Activated T-helper 1 cell treated with anti-CD3 and anti-CD28 coated beads, Interleukin-2, amount 50 U/mL, for 16 hours (primary cell): ENCODE measurements at regions not wholly inside any gene's neighbourhood (a gene's known extent, or its start where the extent isn't known, plus 50 kb on each side); places are given as distances from the start of the nearest gene placed in this dataset.
"Not testable (repeated sequence)": the region's sequence is repeated elsewhere in the genome, so short reads cannot be mapped to it uniquely, and the experiment has no call there.

Source experiments
- DNase-seq, 2 donors: peaks; one replicate each; pipeline ENCODE4 v3.0.0-alpha.2; 2020; ENCODE audit warnings: low read depth in 1 of 2, low spot score in 1 of 2

DNA sequence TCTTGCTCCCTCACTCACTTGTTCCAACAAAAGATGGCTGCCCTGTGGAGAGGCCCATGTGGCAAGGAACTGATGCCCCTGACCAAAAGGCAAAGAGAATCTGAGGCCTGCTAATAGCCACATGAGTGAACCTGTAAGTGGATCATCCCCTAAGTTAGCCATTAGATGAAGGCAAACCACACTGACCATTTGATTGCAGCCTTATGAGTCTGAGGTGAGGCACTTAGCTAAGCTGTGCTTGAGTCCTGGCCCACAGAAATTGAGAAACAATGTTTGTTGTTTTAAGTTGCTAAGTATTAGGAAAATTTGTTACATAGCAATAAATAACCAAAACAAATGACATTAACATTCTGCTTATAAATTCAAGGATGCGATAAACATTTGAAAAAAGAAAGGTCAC, 100.1 kb upstream of the BET1 start:
- no peak for DNase-seq

DNA sequence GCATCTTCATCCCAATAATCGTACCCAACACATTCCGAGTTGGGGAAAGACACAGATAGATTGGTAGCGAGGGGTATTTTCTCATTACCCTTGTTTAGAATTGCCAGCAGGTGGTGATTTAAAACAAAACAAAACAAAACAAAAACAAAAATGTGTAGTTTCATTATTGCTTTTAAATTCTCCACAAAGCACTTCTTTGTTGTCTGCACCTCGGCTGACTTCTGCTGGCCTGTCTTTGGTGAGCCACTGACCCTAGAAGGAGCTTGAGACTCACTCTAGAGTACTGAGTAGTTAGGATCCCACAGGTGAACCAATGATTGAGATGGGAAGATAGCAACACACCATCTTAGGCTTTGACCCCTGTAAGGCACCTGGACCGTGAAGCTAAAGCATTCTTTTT, 105.4 kb upstream of the BET1 start:
- DNase-seq, result no peak

DNA sequence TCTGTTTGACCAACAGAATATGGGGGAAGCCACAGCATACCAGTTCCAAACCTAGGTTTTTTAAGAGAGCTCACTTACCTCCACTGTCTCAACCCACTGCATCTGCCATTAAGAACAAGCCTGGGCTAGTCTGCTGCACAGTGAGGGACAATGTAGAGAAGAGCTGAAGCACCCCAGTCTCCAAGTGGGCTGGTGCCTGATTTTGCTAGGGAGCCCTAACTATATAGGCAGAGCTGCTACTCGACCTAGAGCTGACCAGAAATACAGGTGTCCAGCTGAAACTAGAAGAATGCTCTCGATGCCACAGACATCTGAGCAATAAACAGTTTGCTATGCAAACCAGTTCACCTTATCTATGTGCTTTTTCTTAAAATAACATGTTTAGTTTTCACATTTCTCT, 106.9 kb upstream of the BET1 start:
- no peak for DNase-seq

DNA sequence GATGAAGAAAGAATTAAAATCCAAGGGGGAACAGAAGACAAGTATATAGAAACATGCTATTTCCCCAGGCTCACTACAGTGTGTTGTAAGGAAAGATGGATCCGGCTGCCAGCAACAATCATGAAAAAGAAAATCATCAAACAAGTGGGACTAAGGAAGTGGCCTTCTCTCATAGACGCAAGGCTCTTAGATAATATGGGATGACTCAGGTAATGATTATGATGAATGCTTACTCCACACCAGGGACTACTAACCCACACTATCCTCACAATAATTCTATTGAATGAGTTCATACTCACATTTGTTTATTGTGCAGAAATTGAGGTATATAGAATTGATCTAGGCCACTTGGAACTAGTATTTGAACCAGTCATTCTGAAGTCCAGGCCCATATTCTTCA, 111.2 kb upstream of the BET1 start:
- DNase-seq, result no peak

DNA sequence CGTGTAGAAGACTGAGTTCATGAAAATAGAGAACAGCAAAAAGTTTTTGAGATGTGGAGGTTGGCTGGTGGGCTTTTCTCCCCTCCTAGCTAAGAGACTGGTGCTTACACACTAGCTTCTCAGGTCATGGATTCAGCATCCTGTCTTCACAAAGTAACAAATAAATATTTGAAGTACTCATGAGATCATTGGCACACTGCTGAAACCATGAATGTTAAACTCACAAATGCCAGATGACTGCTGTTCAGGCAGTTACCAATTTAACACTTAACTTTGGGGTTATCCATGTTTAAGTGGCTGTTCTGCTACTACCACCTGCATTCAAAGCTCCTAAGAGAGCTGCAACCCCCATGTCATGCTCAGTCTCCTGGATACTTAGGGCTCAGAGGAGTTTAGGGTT, 119.0 kb upstream of the BET1 start:
- no peak for DNase-seq

DNA sequence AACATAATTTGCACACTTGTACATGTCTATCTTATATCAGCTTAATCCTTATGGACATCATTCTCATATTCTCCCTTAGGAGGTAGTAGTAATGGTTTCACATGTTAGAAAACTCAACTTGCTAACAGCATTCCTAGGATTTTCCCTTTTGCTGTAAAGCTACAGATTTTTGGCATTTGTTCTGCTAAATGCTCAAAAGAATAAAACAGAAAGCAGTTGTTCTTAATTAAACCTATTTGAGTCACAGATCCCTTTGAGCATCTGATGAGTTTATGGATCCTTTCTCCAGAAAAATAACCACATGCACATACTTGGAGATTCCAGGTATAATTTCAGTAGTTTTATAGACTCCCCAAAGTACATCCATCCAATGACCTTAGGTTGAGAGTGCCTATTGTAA, 122.9 kb upstream of the BET1 start:
- no peak for DNase-seq

DNA sequence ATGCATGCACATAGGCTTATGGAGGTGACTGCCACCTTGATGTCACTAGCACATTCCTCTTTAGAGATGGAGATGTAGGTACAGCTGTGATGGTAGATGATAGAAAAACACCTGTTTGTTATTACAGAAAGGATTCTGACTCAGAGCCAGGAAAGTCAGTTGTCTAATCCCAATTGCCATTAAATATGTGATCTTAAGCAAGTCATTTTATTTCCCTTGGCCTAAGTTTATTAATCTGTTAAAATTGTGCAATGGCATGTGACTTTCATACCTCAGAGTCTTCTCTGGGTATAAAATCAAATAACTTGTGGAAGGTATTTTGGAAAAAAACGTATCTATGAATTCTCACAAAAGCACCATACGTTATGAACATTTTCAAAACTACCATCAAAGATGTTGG, 123.9 kb upstream of the BET1 start:
- no peak for DNase-seq

DNA sequence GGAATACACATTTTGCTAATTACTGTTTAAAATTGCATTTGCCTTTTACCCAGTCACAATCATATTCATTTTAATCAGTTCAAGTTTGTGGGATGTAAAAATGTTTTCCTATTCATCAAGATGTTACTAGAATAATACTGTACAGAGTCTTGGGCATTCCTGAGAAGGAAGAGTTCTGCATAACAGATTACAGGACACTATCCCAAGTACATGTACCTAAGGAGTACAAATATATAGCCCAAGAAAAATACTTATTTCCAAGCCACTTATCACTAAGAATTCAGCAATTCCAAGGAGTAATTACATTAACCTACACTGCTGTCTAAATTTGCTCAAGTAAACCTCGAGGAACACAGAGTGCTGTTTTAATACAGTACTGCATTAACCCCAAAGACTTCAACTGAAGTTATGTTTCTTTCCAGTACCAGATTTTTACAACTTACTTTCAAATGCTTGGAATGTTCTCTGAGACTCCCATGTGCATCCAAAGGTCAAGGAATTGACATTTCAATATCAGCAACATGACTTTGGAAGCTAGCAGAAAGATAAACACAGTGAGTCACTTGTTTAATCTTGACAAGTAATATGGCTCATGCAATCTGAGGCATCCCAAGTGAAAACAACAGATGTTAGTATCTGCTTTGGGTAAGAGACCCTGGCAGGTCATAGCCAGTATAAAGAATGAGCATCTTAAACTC, 125.4 kb upstream of the BET1 start:
- no peak for DNase-seq

DNA sequence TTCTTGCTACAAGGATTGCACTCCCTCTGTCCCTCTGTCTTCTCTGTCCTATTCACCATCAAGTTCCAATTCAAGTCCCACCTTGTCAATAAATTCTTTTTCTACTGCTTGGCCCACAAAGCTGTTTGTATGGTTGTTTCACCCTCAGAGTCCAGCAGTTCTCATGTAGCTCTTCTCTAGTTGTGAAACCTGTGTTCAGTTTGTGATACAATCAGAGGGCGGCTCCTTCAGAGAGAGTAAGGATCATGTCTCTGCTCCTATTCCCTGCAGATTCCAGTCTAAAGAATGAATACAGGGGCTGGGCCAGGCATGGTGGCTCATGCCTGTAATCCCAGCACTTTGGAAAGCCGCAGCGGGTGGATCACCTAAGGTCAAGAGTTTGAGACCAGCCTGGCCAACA, 126.6 kb upstream of the BET1 start:
- DNase-seq, result no peak

DNA sequence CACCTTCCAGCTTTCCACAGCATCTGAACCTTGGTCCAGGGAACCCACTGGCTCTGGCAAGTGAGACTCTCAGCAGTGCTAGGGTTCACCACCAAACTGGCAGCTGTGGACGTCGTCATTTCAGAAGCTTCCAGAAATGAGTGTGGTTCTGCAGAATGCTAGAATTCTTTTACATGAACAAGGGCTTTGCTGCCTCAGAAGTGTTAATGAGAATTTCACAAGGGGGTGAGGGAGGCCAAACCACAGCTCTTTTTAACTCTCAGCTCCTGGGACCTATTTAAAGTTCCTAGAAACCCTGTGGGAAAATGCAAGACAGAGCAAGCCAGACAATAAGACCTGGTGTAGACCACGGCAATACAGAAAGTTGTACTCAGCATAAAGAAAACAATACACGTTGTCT, 129.3 kb upstream of the BET1 start:
- DNase-seq, result no peak

DNA sequence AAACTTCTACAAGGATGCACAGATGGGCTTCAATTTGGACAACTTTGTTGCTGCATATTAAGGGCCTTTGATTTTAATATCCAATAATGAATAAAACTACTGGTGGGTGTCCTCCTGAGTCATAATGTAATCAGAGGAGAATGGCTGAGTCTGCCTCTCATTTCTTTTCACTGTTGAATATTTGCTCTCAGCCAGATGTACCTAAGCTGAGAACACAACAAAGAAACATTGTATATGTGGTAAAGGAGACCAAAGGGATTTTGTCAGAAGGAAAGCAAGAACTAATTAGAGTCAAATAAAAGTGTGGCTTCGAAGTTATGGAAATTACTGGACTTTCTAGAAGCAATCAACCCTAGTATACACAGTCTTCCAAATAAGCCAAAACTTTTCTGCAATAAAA, 131.0 kb upstream of the BET1 start:
- DNase-seq, result no peak

DNA sequence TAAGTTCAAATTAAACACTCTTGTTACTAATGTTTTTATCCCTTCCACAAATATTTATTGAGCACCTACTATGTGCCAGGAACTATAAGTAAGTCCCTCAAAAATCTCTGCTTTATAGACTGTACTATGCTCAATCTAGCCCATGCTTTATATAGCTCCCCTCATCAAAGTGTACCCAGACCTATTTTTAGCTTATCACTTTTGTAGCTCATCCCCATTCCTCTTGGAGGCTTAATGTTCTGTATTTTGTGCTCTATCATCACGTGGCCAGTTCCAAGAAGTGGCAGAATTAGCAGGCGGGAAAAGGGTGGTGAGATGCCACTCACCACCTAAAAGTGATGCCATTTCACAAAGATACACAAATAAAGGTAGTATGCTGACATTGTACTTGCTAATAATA, 138.1 kb upstream of the BET1 start:
- DNase-seq, result no peak

DNA sequence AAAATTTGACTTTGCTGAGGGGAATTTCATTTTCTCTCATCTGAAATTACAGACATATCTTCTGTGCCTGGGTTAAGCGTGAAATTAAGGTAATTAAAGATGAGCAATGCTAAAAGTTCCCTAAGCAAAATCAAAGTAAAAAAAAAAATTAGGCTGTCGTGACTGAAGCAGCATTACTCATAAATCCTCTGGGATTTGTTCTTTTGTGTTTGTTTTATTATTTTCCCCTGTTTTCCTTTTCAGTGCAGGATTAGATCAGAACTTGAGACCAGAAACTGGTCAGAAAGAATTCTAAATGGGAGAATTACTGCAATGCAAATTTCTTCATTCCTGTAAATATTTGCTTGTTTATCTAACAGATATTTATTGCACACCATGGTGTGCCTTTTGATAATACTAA, 141.4 kb upstream of the BET1 start:
- DNase-seq, result no peak

DNA sequence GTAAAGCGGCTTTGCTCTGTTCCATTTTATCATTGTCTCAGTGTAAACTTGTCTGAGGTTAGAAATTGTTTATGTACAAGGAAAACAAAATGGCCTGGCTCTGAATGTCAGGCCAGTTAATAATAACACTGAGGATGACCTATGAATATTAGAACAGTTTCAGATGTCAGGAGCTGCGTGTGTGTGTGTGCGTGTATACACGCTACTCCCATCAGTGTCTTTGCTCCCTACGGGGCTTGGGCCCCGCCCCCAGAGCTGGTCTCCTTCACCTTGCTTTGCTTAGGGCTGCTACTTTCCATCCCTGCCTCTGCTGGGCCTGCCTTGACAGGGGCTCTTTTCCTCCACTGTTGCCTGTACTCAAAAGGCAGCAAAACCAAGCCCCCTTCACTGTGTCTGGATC, 142.3 kb upstream of the BET1 start:
- DNase-seq, result no peak

DNA sequence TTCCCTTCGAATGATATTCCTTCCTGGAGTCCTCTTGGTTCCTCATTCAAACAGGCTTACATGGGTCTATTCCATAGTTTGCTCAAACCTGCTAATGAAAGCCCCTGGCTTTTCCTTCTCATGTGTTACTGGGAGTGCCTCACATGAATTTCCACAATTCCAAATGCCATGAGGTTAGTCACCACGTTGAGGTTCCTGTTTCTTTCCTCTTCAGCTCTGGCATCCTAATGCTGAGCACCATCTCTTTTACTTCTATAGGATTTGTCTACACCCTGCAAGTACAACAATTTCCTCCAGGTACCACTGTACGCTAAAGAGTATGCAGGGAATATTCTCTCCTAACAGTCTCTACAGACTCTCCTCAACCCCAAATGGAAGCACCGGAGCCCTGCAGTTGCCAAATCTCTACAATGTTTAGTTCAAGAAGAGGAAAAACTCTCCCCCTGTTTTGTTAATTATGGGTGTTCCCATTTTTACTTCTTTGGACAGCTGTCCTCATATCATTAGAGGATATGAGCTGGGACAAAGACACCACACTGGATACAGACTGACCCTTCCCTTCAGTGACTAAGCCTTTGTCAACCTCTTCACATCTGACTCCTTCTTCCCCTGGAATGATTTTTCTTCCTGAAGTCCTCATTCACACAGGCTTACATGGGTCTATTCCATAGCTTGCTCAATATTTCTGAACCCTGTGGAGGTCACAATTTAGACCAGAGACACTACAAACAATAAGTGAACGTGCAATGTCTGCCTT, 145.8 kb upstream of the BET1 start:
- DNase-seq, result no peak

DNA sequence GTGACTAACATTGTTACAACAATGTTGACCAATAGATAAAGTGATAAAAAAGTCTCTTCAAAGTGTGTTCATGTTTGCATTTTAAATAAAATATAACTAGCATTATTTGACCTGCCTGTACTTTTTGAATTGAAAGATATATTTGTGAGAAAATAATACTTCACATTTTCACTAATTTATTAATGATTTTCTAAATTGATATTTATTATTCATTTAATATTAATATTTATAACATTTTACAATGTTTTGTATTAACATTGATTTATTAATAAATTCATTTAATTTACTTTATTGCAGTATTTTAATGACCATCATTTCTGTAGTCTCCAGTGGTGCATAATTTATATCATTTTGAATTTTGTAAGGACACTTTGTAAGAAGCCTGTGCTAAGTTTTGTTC, 150.0 kb upstream of the BET1 start:
- DNase-seq, result no peak

DNA sequence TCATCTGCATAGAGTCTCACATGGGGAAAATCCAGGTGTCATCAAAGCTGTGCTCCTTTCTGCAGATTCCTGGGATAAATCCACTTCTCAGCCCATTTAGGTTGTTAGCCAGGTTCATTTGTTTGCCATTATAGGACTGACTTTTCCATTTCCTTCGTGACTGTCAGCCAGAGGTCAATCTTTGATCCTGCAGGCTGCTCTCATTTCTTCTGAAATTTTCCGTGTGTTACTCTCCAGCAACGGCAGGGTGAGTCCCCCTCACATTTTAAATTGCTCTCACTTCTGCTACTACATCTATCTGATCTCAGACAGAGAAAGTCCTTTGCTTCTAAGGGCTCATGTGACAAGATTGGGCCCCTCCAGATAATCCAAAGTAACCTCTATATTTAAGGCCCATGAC, 150.7 kb upstream of the BET1 start:
- no peak for DNase-seq

DNA sequence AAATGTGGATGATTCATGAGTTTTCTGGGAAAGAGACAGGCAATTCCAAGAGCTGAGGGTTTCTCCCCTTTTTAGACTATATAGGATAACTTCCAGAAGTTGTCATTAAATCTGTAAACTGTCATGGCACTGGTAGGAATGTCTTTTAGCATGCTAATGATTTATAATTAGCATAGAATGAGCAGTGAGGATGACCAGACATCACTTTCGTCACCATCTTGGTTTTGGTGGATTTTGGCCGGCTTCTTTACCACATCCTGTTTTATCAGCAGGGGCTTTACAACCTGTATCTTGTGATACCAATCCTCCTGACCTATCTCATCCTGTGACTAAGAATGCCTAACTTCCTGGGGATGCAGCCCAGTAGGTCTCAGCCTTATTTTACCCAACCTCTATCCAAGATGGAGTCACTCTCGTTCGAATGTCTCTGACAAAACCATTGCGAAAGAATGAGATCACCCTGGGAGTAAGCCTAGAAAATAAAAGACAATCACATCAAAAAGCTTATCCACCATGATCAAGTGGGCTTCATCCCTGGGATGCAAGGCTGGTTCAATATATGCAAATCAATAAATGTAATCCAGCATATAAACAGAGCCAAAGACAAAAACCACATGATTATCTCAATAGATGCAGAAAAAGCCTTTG, 153.6 kb upstream of the BET1 start:
- not testable (repeated sequence) for DNase-seq

DNA sequence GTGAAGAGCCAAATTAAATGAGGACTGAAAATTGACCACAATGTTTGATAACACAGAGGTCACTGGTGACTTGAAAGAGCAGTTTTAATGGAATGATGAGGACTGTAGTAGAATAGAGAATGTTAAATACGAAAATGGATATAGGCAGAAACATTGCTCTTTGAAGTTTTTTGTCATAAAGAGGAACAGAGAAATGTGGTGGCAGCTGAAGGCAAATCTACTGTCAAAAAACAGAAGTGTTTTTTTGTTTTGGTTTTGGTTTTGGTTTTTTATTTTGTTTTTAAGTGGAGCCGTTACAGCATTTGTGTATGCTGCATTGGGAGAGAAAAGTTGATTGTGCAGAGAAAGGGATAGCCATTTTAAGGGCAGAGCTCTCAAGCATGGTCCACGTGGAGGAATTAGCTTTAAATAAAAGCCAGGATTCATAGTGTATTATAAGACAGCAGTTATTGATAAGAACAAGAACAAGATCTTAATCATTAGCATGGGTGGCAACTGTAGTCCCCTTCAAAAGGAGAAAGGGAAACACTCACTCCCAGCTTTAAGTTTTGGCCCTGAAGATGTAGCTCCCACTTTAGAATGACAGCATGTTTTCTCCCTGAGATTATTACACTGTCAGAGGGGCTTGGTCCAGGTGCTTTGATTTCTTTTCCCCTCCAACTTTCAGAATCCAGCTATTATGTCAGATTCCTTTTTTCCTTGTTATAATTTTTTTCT, 156.7 kb upstream of the BET1 start:
- no peak for DNase-seq

DNA sequence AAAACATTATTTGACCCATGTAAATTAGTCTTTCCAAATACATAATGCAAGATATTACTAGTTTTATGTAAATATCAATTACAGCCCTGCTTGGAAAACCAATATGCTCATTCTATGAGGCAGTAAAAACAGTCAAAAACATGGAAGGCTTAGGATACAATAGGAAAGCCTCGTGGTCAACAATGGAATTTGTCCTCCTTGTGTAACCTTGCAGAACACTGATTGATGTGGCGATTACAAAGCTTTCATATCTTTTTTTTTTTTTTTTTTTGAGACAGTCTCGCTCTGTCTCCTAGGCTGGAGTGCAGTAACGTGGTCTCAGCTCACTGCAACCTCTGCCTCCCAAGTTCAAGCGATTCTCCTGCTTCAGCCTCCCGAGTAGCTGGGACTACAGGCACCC, 157.3 kb upstream of the BET1 start:
- no peak for DNase-seq

DNA sequence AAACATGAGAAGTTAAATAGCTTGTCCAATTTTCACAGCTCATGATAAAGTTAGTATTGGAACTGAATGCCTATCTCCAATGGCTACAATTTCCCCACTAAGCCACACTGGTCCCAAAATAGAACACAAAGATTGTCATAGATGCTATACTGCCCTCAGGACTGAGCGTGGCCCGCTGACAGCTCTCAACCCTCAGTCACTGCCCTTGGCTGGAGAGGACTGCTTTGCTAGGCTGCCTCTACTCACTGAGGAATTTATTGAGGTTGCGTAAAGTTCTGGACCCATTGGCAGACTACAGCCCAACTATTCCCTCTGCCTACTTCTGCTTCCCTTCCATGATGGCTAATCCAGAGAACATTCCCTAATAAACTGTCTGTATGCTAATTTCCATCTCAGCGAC, 165.5 kb upstream of the BET1 start:
- no peak for DNase-seq

DNA sequence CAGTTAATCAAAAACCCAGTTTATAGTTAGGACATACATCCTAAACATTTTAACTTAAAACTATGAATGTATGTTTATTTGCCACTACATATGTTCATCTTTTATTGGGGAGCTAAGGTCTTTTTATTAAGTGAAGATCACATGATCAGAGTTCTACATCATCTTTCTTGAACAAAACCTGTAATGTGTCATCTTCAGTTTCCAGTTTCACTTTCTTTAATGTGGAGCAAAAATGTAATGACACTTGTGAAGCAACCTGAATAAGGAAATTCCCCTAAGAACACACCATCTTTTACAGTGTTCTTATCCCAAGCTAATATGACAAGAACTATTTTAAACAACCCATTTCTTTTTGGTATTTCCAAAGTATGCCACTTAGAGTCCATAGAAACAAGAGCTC, 166.7 kb upstream of the BET1 start:
- no peak for DNase-seq
